NCI-H1105 treated with DMSO at 0.1 percent for 48 hours (cell line): ENCODE measurements at regions not wholly inside any gene's neighbourhood (a gene's known extent, or its start where the extent isn't known, plus 50 kb on each side); places are given as distances from the start of the nearest gene placed in this dataset.
"Not testable (repeated sequence)": the region's sequence is repeated elsewhere in the genome, so short reads cannot be mapped to it uniquely, and the experiment has no call there.

Experiments used
- DNase-seq: peaks from one replicate; lab custom pipeline; 2025; lab: John Stamatoyannopoulos, UW

- no peak for DNase-seq
These were observed 164.3 kb downstream of the RFPL4B start for GRCh38 chr6:112511441-112511840.

GRCh38 chr6:112513175-112513574 lies 166.0 kb downstream of the RFPL4B start:
- DNase-seq: no peak

GRCh38 chr6:112522587-112522986 lies 175.5 kb downstream of the RFPL4B start:
- DNase-seq: no peak

GRCh38 chr6:112524071-112524470 lies 176.9 kb downstream of the RFPL4B start:
- no peak for DNase-seq

GRCh38 chr6:112525749-112526148 lies 178.6 kb downstream of the RFPL4B start:
- DNase-seq: no peak

GRCh38 chr6:112526594-112526993 lies 179.5 kb downstream of the RFPL4B start:
- no peak for DNase-seq

- DNase-seq: not testable (repeated sequence)
These were observed 181.2 kb downstream of the RFPL4B start for GRCh38 chr6:112528306-112528705.

GRCh38 chr6:112535816-112536215 lies 188.7 kb downstream of the RFPL4B start:
- no peak for DNase-seq

GRCh38 chr6:112539355-112539754 lies 192.2 kb downstream of the RFPL4B start:
- DNase-seq: no peak

- DNase-seq: not testable (repeated sequence)
These were observed 194.7 kb downstream of the RFPL4B start for GRCh38 chr6:112541847-112542246.

- not testable (repeated sequence) for DNase-seq
These were observed 200.4 kb downstream of the RFPL4B start for GRCh38 chr6:112547321-112548085.

- DNase-seq: no peak
These were observed 202.6 kb downstream of the RFPL4B start for GRCh38 chr6:112549749-112550148.

- no peak for DNase-seq
These were observed 210.3 kb downstream of the RFPL4B start for GRCh38 chr6:112557435-112557834.

GRCh38 chr6:112557961-112558360 lies 210.8 kb downstream of the RFPL4B start:
- DNase-seq: no peak

- DNase-seq: no peak
These were observed 213.5 kb downstream of the RFPL4B start for GRCh38 chr6:112560651-112561050.

- no peak for DNase-seq
These were observed 215.4 kb downstream of the RFPL4B start for GRCh38 chr6:112562301-112563231.

- no peak for DNase-seq
These were observed 216.2 kb downstream of the RFPL4B start for GRCh38 chr6:112563368-112563767.

- DNase-seq: no peak
These were observed 220.9 kb downstream of the RFPL4B start for GRCh38 chr6:112568066-112568465.

- peak; percentile 42 for DNase-seq
These were observed 224.5 kb downstream of the RFPL4B start for GRCh38 chr6:112571488-112572270.

GRCh38 chr6:112574190-112574589 lies 227.1 kb downstream of the RFPL4B start:
- DNase-seq: no peak

- DNase-seq: no peak
These were observed 228.2 kb downstream of the RFPL4B start for GRCh38 chr6:112575309-112575834.

GRCh38 chr6:112576423-112576822 lies 229.3 kb downstream of the RFPL4B start:
- DNase-seq: no peak
